ENCODE measurements at regions not wholly inside any gene's neighbourhood (a gene's known extent, or its start where the extent isn't known, plus 50 kb on each side); places are given as distances from the start of the nearest gene placed in this dataset.
A peak's percentile ranks its signal among the peaks of the same experiment; 100 is the strongest.

GRCh38 chr11:113593698-113594308, 112.3 kb downstream of the TMPRSS5 start (continued):
- TF ChIP-seq LCOR (CRISPR knock-in tag; IDR thresholded peaks at IDR 0.05), result no peak

- H3K4me2 ChIP-seq (ENCODE audit: insufficient read depth, low read length), result no peak overlapping the region
- BruUV-seq (replicated peaks), result no TSS peak
- TF ChIP-seq CEBPZ (IDR thresholded peaks at IDR 0.05; ENCODE audit: borderline replicate concordance, low read depth, low read length), result no peak
- no peak for TF ChIP-seq RNF2 (IDR thresholded peaks at IDR 0.05)
- H2AFZ ChIP-seq (ENCODE audit: low read depth, low read length), result no peak overlapping the region
- peaks cover 2 to 17% of the 10 kb centered on the region in 2 experiments for H3K4me1 ChIP-seq (replicated peaks in 1 of 2; ENCODE audit: control insufficient read depth in 2 of 2, insufficient read depth in 2 of 2, low read length in 2 of 2)
- H3K4me3 ChIP-seq, result no peak overlapping the region
- intact Hi-C loops (cut with micrococcal nuclease), result loop anchor here (10.0 kb wide), 1 partner anchor 674 kb away; no protein-coding TSS in a partner anchor
- H3K9ac ChIP-seq (ENCODE audit: insufficient read depth in 1 of 2, low read depth in 2 of 2, low read length in 2 of 2), result 0 out of 4 replicates have a peak overlapping the region, but pooled peaks of 1 of the 2 experiments have one; percentile 42
- DNase-seq (ENCODE audit: extremely low read depth in 1 of 4, low spot score in 3 of 4) (no peak), ATAC-seq (peak; percentile 13; the same call in 1 of the 3 replicates), FAIRE-seq (no peak)
- no peaks in the 10 kb centered on the region for H4K20me1 ChIP-seq (replicated peaks; ENCODE audit: control insufficient read depth, insufficient read depth, low read length)
- no peaks in the 10 kb centered on the region for H3K9me3 ChIP-seq (replicated peaks; ENCODE audit: control insufficient read depth, insufficient read depth, low read depth, low read length)
- no peaks in the 10 kb centered on the region for H3K79me2 ChIP-seq (ENCODE audit: control insufficient read depth, insufficient read depth, low read length)
- CTCF ChIA-PET (ENCODE audit: low intra/inter-chr PET ratio), result no interaction called here
- H3K27ac ChIP-seq (ENCODE audit: extremely low read depth, low read depth, low read length), result no peak overlapping the region
- H3K9me1 ChIP-seq (ENCODE audit: control insufficient read depth, insufficient read depth, low read length), result no peaks in the 10 kb centered on the region
- no peaks in the 10 kb centered on the region for H3K36me3 ChIP-seq (ENCODE audit: control insufficient read depth, insufficient read depth, low read length)
- WGBS (ENCODE audit: insufficient coverage, low coverage, missing lambda C conversion rate), result 26% methylated on average over 3 of the region's 3 CpGs
- H3K27me3 ChIP-seq (ENCODE audit: control insufficient read depth in 2 of 2, insufficient read depth in 2 of 2, low read length in 2 of 2), result no peaks in the 10 kb centered on the region
- POLR2A ChIA-PET, result interaction anchor here (3.1 kb wide), 1 partner anchor 11 kb away, joined by 11 read pairs; no protein-coding TSS in a partner anchor
- in situ Hi-C loops (cut with MboI), result no loop called here
Observed at GRCh38 chr11:113591117-113591516, 115.0 kb downstream of the TMPRSS5 start.

Measured in K562 (cell line).